Ishikawa (cell line): ENCODE measurements at regions not wholly inside any gene's neighbourhood (a gene's known extent, or its start where the extent isn't known, plus 50 kb on each side); places are given as distances from the start of the nearest gene placed in this dataset.

ENCODE experiments used
- CEBPB ChIP-seq: IDR thresholded peaks from 2 replicates; pipeline ENCODE4 v1.6.1; 2012
- EP300 ChIP-seq: IDR thresholded peaks from 2 replicates; pipeline ENCODE4 v1.6.1; 2012; ENCODE audit warnings: borderline replicate concordance
- TAF1 ChIP-seq: IDR thresholded peaks from 2 replicates; pipeline ENCODE4 v1.6.1; 2012; ENCODE audit warnings: low read depth, mild to moderate bottlenecking
- TF ChIP-seq, protein P1 (sequence below): IDR thresholded peaks from 2 replicates; pipeline ENCODE4 v1.6.1; 2012

DNA sequence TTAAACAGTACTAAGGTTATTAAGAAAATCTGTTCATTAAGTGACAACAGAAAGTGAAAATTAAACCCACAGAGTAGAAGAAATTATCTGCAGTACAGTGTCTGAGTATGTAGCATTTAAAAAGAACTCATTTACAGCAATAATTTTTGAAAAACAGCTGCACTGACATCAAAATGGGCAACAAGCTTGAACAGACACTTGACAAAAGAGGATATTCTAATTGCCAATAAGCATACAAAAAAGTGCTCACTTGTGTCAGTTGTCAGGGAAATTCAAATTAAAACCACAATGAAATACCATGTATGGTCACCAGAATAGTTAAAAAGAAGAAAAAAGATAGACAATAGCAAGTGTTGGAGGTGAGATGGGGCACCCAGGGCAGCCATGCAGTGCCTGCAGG is 93.3 kb upstream of the LINC01488 start:
- no peak for TF ChIP-seq TAF1
- TF ChIP-seq, protein P1, sequence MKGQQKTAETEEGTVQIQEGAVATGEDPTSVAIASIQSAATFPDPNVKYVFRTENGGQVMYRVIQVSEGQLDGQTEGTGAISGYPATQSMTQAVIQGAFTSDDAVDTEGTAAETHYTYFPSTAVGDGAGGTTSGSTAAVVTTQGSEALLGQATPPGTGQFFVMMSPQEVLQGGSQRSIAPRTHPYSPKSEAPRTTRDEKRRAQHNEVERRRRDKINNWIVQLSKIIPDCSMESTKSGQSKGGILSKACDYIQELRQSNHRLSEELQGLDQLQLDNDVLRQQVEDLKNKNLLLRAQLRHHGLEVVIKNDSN = no peak
- no peak for TF ChIP-seq CEBPB
- no peak for TF ChIP-seq EP300
